ENCODE measurements at regions not wholly inside any gene's neighbourhood (a gene's known extent, or its start where the extent isn't known, plus 50 kb on each side); places are given as distances from the start of the nearest gene placed in this dataset.

GRCh38 chr13:75932636-75933035, 296.5 kb downstream of the LMO7 start:
- no peak for DNase-seq
- Mint-ChIP-seq H3K27ac (no peak overlapping the region), H3K9me3 (no peaks in the 10 kb centered on the region), H3K27me3 (peaks cover 11% of the 10 kb centered on the region), H3K4me1 (no peaks in the 10 kb centered on the region), H3K4me3 (no peak overlapping the region), H3K36me3 (no peaks in the 10 kb centered on the region)
- POLR2A ChIA-PET: no interaction called here
- ATAC-seq (ENCODE audit: low read depth): no peak

- Mint-ChIP-seq H3K4me1 (no peaks in the 10 kb centered on the region), H3K27ac (no peak overlapping the region), H3K27me3 (peaks cover 9% of the 10 kb centered on the region), H3K36me3 (no peaks in the 10 kb centered on the region), H3K9me3 (no peaks in the 10 kb centered on the region), H3K4me3 (no peak overlapping the region)
- ATAC-seq (ENCODE audit: low read depth) (no peak), DNase-seq (no peak)
- POLR2A ChIA-PET: no interaction called here
Observed at GRCh38 chr13:75931116-75931515, 295.0 kb downstream of the LMO7 start.

- POLR2A ChIA-PET: no interaction called here
- Mint-ChIP-seq H3K4me1 (no peaks in the 10 kb centered on the region), H3K27me3 (peaks cover 9% of the 10 kb centered on the region), H3K4me3 (no peak overlapping the region), H3K36me3 (no peaks in the 10 kb centered on the region), H3K27ac (no peak overlapping the region), H3K9me3 (no peaks in the 10 kb centered on the region)
- ATAC-seq (ENCODE audit: low read depth) (no peak), DNase-seq (no peak)
Observed at GRCh38 chr13:75929076-75929475, 292.9 kb downstream of the LMO7 start.

GRCh38 chr13:75927183-75927669, 291.1 kb downstream of the LMO7 start:
- ATAC-seq (ENCODE audit: low read depth): no peak
- Mint-ChIP-seq H3K36me3 (no peaks in the 10 kb centered on the region), H3K27ac (no peak overlapping the region), H3K9me3 (no peaks in the 10 kb centered on the region), H3K4me3 (no peak overlapping the region), H3K27me3 (peaks cover 9% of the 10 kb centered on the region), H3K4me1 (no peaks in the 10 kb centered on the region)
- POLR2A ChIA-PET: no interaction called here
- DNase-seq: no peak

- no peaks in the 10 kb centered on the region for H3K36me3 Mint-ChIP-seq
- no peak overlapping the region for H3K4me3 Mint-ChIP-seq
Observed at GRCh38 chr13:75920536-75920935, 284.4 kb downstream of the LMO7 start.

GRCh38 chr13:75919660-75920199, 283.6 kb downstream of the LMO7 start:
- POLR2A ChIA-PET: no interaction called here
- Mint-ChIP-seq H3K27ac (no peak overlapping the region), H3K9me3 (peaks cover 4% of the 10 kb centered on the region), H3K4me3 (no peak overlapping the region), H3K4me1 (no peaks in the 10 kb centered on the region), H3K27me3 (peaks cover 2% of the 10 kb centered on the region), H3K36me3 (no peaks in the 10 kb centered on the region)
- no peak for ATAC-seq (ENCODE audit: low read depth)
- DNase-seq: no peak

More at GRCh38 chr13:75920536-75920935, 284.4 kb downstream of the LMO7 start:
- Mint-ChIP-seq H3K27ac (no peak overlapping the region), H3K4me1 (no peaks in the 10 kb centered on the region), H3K27me3 (peaks cover 2% of the 10 kb centered on the region), H3K9me3 (peaks cover 4% of the 10 kb centered on the region)
- DNase-seq (no peak), ATAC-seq (ENCODE audit: low read depth) (no peak)
- POLR2A ChIA-PET: no interaction called here

GRCh38 chr13:75915066-75915465, 278.9 kb downstream of the LMO7 start:
- ATAC-seq (ENCODE audit: low read depth): no peak
- Mint-ChIP-seq H3K4me3 (no peak overlapping the region), H3K27ac (no peak overlapping the region), H3K27me3 (peaks cover 2% of the 10 kb centered on the region), H3K36me3 (no peaks in the 10 kb centered on the region), H3K9me3 (peaks cover 4% of the 10 kb centered on the region), H3K4me1 (no peaks in the 10 kb centered on the region)
- no peak for DNase-seq
- POLR2A ChIA-PET: no interaction called here

GRCh38 chr13:75913925-75914324, 277.8 kb downstream of the LMO7 start:
- ATAC-seq (ENCODE audit: low read depth) (no peak), DNase-seq (no peak)
- POLR2A ChIA-PET: no interaction called here
- H3K27ac Mint-ChIP-seq: no peak overlapping the region
- H3K4me3 Mint-ChIP-seq: no peak overlapping the region
- no peaks in the 10 kb centered on the region for H3K4me1 Mint-ChIP-seq
- H3K36me3 Mint-ChIP-seq: no peaks in the 10 kb centered on the region
- no peaks in the 10 kb centered on the region for H3K27me3 Mint-ChIP-seq
- no peaks in the 10 kb centered on the region for H3K9me3 Mint-ChIP-seq

GRCh38 chr13:75910591-75910990, 274.5 kb downstream of the LMO7 start:
- H3K27me3 Mint-ChIP-seq: peaks cover 4% of the 10 kb centered on the region
- POLR2A ChIA-PET: no interaction called here
- H3K9me3 Mint-ChIP-seq: no peaks in the 10 kb centered on the region
- H3K4me3 Mint-ChIP-seq: no peak overlapping the region
- H3K4me1 Mint-ChIP-seq: no peaks in the 10 kb centered on the region
- no peak for ATAC-seq (ENCODE audit: low read depth)
- no peak for DNase-seq
- H3K36me3 Mint-ChIP-seq: no peaks in the 10 kb centered on the region
- no peak overlapping the region for H3K27ac Mint-ChIP-seq

All from activated naive CD8-positive, alpha-beta T cell treated with anti-CD3 and anti-CD28 coated beads, Interleukin-2, amount 10 ng/mL, durations not matched to agents 7 days and 5 days (primary cell).